RPMI7951 (cell line): ENCODE measurements at regions not wholly inside any gene's neighbourhood (a gene's known extent, or its start where the extent isn't known, plus 50 kb on each side); places are given as distances from the start of the nearest gene placed in this dataset.
"Not testable (repeated sequence)": the region's sequence is repeated elsewhere in the genome, so short reads cannot be mapped to it uniquely, and the experiment has no call there.

Experiments
- DNase-seq: peaks from one replicate; pipeline ENCODE4 v3.0.0-alpha.2; 2012; ENCODE audit warnings: low read depth

DNA sequence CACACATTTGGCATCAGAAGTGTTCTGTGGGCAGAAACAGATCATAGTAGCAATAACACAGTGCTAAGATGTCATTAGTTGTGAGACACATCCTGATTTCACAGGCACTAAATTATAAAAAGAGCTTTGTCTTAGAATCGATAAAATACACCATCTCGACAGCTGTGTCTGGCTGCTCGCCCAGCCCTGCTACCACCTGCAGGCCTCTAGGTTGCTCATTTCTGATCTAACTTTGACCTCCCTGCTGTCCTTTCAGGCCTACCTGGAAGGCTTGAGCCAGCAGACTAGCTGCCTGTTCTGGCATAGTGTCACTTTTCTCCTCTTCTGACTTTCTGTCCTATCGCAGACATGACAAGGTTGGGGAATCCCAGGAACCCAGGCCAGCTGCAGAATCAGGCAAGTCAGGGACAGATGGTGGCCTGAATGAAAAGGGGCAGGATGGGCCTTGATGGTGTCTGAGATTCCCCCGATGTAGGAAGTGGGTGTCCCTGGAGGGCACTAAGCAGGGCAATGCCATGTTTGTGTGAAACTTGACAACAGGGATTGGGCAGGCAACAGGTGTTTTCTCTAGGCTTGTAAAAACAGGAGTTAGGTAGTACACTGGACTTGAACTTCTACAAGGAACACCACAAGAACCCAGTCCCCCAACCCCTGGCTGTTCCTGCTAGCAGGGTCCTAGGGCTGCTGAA lies 66.6 kb upstream of the RHOU start:
- DNase-seq = no peak

DNA sequence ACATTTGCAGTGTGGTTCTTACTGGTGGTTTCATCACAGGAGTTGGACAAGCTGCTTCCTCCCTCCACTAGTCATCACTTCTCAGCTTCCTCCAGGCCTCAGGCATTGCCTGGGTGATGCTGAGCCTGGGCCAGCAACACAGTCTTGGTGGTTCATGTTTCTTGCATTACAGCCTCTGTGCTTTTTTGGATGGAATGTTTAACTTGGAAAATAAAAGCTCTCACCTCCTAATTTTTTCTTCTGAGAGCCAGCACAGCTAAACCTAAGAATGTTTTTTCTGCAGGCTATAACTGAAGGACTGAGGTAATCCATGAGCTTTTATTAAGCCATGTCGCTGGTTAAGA lies 66.1 kb upstream of the RHOU start:
- no peak for DNase-seq

DNA sequence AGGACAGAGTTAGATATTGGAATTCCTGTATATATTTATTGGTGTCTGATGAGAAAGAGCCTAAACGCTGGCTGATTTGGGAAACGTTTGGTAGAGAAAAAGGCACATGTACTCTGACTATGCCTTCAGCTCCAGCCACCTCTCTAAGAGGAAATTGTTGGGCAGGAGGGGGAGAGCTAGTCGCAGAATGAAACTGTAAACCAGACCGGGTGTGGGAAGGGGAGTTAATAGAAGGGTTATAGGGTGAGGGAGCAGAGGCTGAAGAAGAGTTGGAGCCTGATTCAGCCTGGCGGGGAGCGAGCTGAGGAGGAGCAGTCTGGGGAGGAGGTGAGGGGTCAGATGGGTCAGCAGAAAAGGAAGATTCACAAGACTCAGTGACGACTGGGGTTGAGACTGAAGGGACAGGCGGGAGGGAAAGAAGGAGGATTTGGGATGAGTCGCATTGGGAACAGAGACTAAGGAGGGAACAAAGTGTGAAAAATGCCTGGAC lies 54.2 kb upstream of the RHOU start:
- not testable (repeated sequence) for DNase-seq

DNA sequence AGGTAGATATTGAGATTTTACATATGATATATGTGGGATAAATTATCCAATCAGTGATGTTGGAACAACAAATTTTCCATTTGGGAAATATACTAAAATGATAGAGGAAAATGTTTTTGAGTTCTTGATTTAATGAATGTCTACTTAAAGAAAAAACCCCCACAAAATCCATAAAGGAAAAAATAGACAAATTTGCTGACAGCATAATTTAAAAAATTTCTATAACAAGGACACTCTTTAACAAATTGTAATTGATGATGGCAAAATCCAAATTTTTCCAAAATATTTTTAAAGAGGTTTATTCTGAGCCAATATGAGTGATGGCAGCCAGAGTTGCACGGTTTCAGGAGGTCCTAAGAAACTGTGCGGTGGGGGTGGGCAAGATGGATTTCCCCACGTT lies 51.9 kb upstream of the RHOU start:
- DNase-seq = no peak

- DNase-seq = no peak
Observed at GRCh38 chr1:228684607-228685006, 50.7 kb upstream of the RHOU start.

DNA sequence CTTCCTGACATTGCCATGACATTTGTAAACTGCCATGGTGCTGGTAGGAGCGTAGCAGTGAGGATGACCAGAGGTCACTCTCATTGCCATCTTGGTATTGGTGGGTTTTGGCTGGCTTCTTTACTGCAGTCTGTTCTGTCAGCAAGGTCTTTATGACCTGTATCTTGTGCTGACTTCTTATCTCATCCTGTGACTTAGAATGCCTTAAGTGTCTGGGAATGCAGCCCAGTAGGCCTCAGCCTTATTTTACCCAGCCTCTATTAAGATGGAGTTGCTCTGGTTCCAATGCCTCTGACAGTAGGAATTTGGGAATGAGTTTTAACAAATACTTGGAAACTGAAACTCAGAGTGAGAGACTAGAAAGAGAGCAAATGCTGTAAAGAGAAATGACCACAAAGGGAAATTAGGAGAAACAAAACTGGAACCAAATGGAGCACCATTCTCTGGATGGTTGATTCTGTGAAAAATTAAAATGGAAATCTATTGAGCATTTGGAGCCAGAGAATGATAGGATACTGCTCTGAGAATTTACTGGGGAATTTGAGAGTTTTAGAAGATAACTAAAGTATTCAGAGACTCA lies 50.1 kb upstream of the RHOU start:
- DNase-seq = no peak
